ENCODE measurements at regions not wholly inside any gene's neighbourhood (a gene's known extent, or its start where the extent isn't known, plus 50 kb on each side); places are given as distances from the start of the nearest gene placed in this dataset. TPM values are rescaled to one million over a fixed set of nuclear protein-coding genes. Genes with fewer than 3 reads are reported as not detected.
"Not testable (repeated sequence)": the region's sequence is repeated elsewhere in the genome, so short reads cannot be mapped to it uniquely, and the experiment has no call there.

GRCh38 chr1:149695066-149695465, 87.4 kb upstream of the FCGR1A start:
- DNase-seq (ENCODE audit: low read depth), result not testable (repeated sequence)

- DNase-seq (ENCODE audit: low read depth), result not testable (repeated sequence)
Measured at GRCh38 chr1:149700220-149700619, 82.3 kb upstream of the FCGR1A start.

GRCh38 chr1:149700677-149701567, 81.6 kb upstream of the FCGR1A start:
- DNase-seq (ENCODE audit: low read depth), result not testable (repeated sequence)

- peak; percentile 86 for DNase-seq (ENCODE audit: low read depth)
Measured at GRCh38 chr1:149708192-149708853, 74.2 kb upstream of the FCGR1A start.

- DNase-seq (ENCODE audit: low read depth), result not testable (repeated sequence)
Measured at GRCh38 chr1:149711651-149712050, 70.8 kb upstream of the FCGR1A start.

GRCh38 chr1:149712154-149712927, 70.2 kb upstream of the FCGR1A start:
- peak; percentile 64 for DNase-seq (ENCODE audit: low read depth)

GRCh38 chr1:149713513-149713912, 69.0 kb upstream of the FCGR1A start:
- DNase-seq (ENCODE audit: low read depth), result not testable (repeated sequence)

- not testable (repeated sequence) for DNase-seq (ENCODE audit: low read depth)
Measured at GRCh38 chr1:149713952-149714351, 68.5 kb upstream of the FCGR1A start.

GRCh38 chr1:149724618-149725302, 57.7 kb upstream of the FCGR1A start:
- DNase-seq (ENCODE audit: low read depth), result not testable (repeated sequence)

- not testable (repeated sequence) for DNase-seq (ENCODE audit: low read depth)
Measured at GRCh38 chr1:149726688-149727087, 55.8 kb upstream of the FCGR1A start.

GRCh38 chr1:149728598-149728997, 53.9 kb upstream of the FCGR1A start:
- DNase-seq (ENCODE audit: low read depth), result not testable (repeated sequence)

Small RNA genes in the stretch of these regions (small RNA-seq; reads per million reads assigned to genes)
- gene RF00003 (not detected), gene RNU1-68P (not detected)

Measured in HT1080 (cell line).